Left cardiac atrium (tissue), 4 donors: ENCODE measurements at regions not wholly inside any gene's neighbourhood (a gene's known extent, or its start where the extent isn't known, plus 50 kb on each side); places are given as distances from the start of the nearest gene placed in this dataset.
A peak's percentile ranks its signal among the peaks of the same experiment; 100 is the strongest.
"Not testable (repeated sequence)": the region's sequence is repeated elsewhere in the genome, so short reads cannot be mapped to it uniquely, and the experiment has no call there.

Experiments used
- ATAC-seq, 2 donors: fragments of 200-7000 bp; cut with Tn5 transposase; one replicate each; pipeline ENCODE4 v1.9.1; 2020; ENCODE audit warnings: mild to moderate bottlenecking in 2 of 2, moderate library complexity in 2 of 2
- DNase-seq: peaks from one replicate; pipeline ENCODE4 v3.0.0-alpha.2; 2020
- intact Hi-C, 2 donors: fragments of 100-400 bp; cut with DNase I; formaldehyde crosslinking; loops; one replicate each; pipeline versions ENCODE4 v1.14.1 to v1.15.1; 2022 to 2023
- donor health status: DM: no; HTN: yes; CAD: no.
- donor health status: DM: no; HTN: yes; CAD: no; lungs with severe emphysema.
- donor health status: DM: yes; HTN: yes; CAD: no.
- donor health status: Dilated cardiomyopathy.

DNA sequence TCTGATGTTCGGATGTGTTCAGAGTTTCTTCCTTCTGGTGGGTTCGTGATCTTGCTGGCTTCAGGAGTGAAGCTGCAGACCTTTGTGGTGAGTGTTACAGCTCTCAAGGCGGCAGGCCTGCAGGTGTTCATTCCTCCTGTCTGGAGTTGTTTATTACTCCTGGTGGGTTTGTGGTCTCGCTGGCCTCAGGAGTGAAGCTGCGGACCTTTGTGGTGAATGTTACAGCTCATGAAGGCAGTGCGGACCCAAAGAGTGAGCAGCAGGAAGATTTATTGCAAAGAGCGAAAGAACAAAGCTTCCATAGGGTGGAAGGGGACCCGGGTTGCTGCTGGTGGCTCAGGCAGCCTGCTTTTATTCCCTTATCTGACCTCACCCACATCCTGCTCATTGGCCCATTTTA is 1226.8 kb upstream of the EPHA6 start:
- intact Hi-C loops, DNase-seq, ATAC-seq: not testable (repeated sequence)

- intact Hi-C loops, result no loop called here
- ATAC-seq, result no peak
- DNase-seq, result no peak
Measured at GRCh38 chr3:95588473-95588872, 1225.9 kb upstream of the EPHA6 start.

DNA sequence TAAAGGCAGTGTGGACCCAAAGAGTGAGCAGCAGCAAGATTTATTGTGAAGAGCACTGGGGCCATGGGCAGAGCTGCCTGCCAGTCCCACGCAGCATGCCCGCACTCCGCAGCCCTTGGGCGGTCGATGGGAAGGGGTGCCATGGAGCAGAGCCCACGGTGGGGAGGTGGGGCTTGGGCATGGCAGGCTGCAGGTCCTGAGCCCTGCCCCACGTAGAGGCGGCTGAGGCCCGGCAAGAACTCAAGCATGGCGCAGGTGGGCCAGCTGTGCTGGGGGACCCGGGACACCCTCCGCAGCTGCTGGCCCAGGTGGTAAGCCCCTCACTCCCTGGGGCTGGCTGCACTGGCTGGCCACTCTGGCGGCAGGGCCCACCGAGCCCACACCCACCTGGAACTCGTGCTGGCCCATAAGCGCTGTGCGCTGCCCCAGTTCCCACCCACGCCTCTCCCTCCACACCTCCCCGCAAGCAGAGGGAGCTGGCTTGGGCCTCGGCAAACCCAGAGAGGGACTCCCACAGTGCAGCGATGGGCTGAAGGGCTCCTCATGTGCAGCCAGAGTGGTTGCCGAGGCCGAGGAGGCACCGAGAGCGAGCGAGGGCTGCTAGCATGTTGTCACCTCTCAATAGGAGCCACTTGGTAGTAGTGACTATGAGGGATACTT is 1218.8 kb upstream of the EPHA6 start:
- DNase-seq, result no peak
- intact Hi-C loops, result no loop called here
- ATAC-seq, result no peak

GRCh38 chr3:95607926-95608325 is 1206.5 kb upstream of the EPHA6 start:
- intact Hi-C loops, result no loop called here
- no peak for DNase-seq
- no peak for ATAC-seq

- DNase-seq (no peak), ATAC-seq (no peak)
- intact Hi-C loops, result no loop called here
Measured at GRCh38 chr3:95609411-95609810, 1205.0 kb upstream of the EPHA6 start.

DNA sequence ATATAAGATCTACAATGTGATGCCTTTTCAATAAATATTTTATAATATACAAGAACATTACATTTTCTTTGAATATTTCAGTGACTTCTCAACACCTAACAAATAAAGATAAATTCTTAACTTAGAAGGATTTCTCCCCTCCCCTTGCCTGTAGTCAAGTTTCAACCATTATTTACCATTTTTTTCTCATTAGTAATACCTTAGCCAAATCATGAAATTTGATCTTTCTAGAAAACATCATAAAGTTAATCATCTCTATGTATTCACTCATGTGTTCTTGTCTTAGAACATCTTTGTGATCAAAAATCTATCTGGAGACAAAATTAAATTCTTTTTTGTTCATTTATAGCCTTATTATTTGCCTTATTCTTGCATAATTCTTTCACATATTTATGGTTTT is 1201.8 kb upstream of the EPHA6 start:
- ATAC-seq (no peak), DNase-seq (no peak)
- intact Hi-C loops, result no loop called here

- DNase-seq (no peak), ATAC-seq (no peak)
- intact Hi-C loops, result no loop called here
Measured at GRCh38 chr3:95613993-95614392, 1200.4 kb upstream of the EPHA6 start.

DNA sequence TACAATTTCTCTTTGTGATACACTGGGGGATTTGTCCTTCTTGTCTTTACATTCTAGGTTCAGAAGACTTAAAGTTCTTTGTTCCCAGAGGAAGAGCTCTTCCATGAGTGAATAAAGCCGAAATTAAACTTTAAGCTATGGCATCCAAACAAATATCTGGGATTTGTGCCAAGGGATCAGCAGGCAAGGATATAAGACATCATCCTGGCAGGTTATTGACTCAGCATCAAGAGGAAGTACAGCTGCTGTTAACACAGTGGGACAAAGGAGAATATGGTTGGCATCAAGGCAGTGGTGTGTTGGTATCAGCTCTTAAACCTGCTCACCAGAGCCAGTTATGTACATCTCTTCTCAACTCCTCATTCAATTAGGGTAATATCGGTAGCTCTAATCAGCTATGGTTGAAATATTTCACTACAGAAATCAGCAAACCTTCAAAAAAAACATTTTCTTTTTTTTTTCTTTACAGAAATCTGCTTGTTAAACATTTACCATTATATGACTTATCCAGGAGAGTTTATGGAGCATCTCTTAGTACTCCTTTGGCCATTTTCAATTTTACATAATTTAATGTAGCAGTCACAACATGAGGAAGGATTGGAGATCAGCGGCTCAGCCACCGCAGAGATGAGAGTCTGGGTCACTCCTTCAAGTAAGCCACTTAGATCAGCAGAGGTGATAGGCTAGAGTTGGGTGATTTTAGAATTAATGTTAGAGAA is 1198.6 kb upstream of the EPHA6 start:
- ATAC-seq, result no peak
- intact Hi-C loops, result no loop called here
- DNase-seq, result no peak

DNA sequence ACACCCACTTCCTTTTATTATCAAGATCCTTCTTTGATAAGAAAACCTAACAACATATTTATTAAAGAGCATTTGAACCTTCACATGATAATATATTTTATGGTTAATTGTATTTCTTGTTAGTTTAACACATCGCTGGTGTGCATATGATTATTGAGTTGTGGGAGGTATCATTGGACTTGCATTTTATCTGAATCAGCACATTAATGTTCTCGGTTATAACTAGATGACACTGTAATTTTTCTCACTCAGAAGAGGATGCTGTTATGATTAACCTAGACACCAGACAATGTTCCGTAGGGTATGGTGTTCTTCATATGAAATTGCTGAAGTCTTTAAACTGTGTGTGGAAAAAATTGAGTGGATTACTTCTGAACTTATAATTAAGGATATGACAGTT is 1188.3 kb upstream of the EPHA6 start:
- ATAC-seq, result no peak
- intact Hi-C loops, result no loop called here
- no peak for DNase-seq

GRCh38 chr3:95627293-95627692 is 1187.1 kb upstream of the EPHA6 start:
- ATAC-seq (no peak), DNase-seq (no peak)
- intact Hi-C loops, result no loop called here

- intact Hi-C loops, result no loop called here
- DNase-seq (no peak), ATAC-seq (no peak)
Measured at GRCh38 chr3:95627697-95628096, 1186.7 kb upstream of the EPHA6 start.

DNA sequence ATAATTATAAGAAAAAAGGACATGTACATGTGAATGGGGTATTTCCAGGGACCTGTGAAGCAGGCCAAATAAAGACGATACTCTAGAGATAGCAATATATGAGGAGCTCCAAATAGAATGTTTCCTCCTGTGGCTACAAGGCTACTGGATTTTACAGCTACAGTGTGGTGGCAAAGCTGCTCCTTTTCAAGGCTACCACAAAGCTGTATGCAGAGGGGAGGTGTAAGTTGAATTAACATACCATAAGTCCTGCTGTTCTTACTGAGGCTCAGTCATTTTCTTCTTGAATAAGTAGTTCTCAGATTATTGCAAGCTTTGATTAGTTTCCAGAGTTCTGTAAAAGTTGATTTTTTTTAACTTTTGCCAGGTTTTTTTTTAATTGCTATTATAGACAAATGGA is 1184.6 kb upstream of the EPHA6 start:
- DNase-seq (no peak), ATAC-seq (no peak)
- intact Hi-C loops, result no loop called here

GRCh38 chr3:95645291-95645690 is 1169.1 kb upstream of the EPHA6 start:
- ATAC-seq (no peak), DNase-seq (no peak)
- intact Hi-C loops, result no loop called here

GRCh38 chr3:95654570-95655362 is 1159.6 kb upstream of the EPHA6 start:
- intact Hi-C loops, result loop anchor here in 1 of 2 donors (5.0 kb wide), 1 partner anchor 227 kb away; no protein-coding TSS in a partner anchor
- ATAC-seq, result no peak
- DNase-seq, result no peak

- no peak for ATAC-seq
- DNase-seq, result no peak
- intact Hi-C loops, result loop anchor here in 1 of 2 donors (5.0 kb wide), 1 partner anchor 228 kb away; no protein-coding TSS in a partner anchor
Measured at GRCh38 chr3:95655363-95655986, 1158.9 kb upstream of the EPHA6 start.

DNA sequence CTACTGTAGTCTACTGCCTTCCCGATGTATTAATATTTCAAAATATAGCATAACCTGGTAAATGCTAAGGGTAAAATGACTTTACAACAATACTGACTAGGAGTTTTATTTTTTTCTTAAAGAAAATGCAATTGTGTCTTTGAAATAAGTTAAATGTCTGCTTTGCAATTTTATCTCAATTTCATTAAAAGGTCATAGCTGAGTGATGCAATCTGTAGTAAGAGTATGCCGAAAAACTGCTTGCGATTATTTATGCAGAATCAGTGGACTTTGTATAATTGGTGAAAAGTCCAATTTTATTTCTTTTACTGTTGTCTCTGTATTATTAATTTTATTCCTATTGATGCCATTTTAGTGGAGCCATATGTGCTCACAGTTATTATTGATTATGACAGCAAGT is 1143.6 kb upstream of the EPHA6 start:
- ATAC-seq (no peak), DNase-seq (no peak)
- intact Hi-C loops, result no loop called here

GRCh38 chr3:95673215-95673614 is 1141.2 kb upstream of the EPHA6 start:
- no peak for ATAC-seq
- intact Hi-C loops, result no loop called here
- DNase-seq, result no peak

DNA sequence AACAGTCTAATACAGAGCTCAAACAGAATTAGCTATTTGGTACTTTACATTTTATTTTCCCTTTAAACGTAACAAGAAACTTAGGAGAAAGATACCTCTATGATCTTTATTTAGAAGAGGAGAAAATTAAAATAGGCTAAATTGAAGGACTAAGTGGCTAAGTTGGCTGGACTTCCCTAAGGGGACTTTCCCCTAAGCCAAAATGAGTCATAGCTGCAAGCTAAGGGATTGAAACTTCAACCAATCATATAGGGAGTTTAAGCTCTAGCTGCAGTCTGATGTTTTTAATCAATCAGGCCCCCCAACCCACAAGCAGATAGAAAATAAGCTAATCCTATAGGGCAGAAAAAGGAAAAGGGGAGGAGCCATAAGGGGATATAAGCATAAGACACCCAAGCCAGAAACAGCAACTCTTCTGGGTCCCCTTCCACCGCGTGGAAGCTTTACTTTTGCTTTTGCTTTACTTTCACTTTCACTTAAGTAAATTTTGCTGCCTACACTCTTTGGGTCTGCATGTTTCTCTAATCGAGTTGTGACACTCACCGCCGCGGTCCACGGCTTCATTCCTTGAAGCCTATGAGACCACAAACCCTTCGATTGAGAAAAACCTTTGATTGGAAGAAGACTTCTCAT is 1108.5 kb upstream of the EPHA6 start:
- peak; percentile 16 for DNase-seq
- intact Hi-C loops, result no loop called here

DNA sequence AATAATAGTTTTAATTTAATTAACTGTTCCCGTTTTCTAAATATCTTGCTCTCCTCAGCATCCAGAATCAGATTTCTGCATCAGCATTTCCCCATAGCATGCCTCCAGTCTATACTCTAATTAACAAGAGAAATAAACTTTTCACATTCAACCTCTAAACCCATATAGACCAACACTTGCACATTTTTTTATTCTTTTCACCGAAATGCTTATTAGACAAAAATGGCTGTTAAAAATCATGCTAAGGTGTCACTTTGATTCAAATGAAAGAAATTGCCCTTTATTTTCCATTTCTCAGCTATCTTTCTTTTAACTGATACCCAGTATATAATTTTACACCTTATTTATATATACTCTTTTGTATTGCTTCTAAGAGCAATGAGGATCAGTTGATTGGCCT is 1107.1 kb upstream of the EPHA6 start:
- no peak for DNase-seq
- ATAC-seq, result no peak
- intact Hi-C loops, result no loop called here

More for the DNA sequence above, 1108.5 kb upstream of the EPHA6 start:
- ATAC-seq, result no peak
